ENCODE measurements at regions not wholly inside any gene's neighbourhood (a gene's known extent, or its start where the extent isn't known, plus 50 kb on each side); places are given as distances from the start of the nearest gene placed in this dataset.

DNA sequence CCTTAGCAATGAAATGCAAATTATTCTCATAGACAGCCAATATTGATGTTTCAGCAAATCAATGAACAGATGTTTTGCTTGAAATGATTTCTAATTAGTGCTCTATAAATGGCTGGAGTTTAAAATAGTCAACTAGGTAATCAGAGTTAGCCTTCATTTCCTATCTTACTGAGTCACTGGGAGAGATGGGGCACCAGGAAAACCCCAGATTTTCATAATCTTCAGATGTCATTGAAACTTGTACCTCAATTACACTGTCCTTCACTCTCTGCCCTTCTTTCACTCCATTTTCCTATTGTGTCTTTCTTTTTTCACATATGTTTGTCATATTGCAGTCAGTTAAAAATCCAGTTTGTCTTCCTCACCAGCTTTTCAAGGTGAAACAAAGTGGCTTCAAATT lies 92.7 kb downstream of the C12orf75 start:
- no peak overlapping the region for H3K4me3 Mint-ChIP-seq
- H3K27ac Mint-ChIP-seq = no peak overlapping the region
- no peak for DNase-seq
- no peak for ATAC-seq (ENCODE audit: low read depth)
- peaks cover 12% of the 10 kb centered on the region for H3K27me3 Mint-ChIP-seq
- H3K4me1 Mint-ChIP-seq = peaks cover 5% of the 10 kb centered on the region
- no peaks in the 10 kb centered on the region for H3K36me3 Mint-ChIP-seq
- POLR2A ChIA-PET = no interaction called here
- H3K9me3 Mint-ChIP-seq = no peaks in the 10 kb centered on the region

DNA sequence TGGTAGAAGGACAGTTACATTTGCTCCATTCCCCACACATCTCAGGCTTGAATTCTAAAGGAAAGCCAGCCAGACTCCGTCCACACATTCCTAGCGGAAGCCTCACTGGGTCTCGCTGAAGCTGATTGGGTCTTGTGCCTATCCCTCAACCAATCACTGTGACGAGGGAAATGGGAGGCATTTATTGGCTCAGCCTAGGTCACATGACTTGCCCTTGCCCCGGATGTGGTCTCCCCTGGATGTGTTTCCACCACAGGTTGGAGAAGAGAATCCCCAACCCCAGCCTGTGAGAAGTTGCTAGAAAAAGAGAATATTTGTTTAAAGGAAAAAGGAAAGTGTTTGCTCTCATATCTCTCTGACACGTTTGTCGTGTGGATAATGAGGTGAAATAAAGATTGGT lies 93.4 kb downstream of the C12orf75 start:
- DNase-seq = no peak
- H3K36me3 Mint-ChIP-seq = no peaks in the 10 kb centered on the region

DNA sequence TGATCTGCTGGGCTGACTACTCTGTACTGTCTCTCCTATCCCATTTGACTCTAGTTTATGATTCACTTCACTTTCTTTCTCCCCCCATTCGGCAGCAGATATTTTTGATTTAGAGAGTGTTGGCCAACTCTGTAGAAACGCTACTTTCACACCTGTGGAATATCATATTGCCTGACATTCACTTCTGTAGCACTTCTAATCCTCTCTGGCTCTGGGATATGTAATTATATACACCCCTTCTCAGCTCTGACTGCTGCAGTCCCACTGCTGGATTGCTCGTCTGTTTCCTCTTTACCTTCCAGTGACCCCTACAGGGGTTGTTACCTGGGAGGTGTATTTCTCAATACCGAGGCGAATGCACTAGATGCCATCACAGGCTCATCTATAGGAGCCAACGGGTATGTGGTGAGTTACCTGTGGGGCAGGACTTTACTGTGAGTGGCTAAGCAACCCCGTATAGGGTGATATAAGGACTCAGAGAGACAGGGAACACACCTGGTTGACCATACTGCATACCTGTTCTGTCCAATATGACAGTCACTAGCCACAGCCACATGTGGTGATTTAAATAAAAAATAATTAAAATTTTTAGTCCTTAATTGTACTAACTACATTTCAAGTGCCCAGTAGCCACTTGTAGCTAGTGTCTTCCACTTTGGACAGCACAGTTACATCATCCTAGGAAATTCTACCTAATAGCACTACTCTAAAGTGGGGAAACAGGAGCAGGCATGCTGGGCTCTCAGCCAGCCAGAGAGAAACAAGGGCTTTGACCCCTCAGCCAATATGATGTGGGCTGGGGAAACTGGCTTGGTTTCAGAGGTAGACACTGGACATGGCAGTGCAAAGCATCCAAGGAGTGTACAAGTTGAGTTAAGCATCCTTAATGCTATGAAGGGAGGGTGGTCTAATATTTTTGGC lies 95.0 kb downstream of the C12orf75 start:
- H3K9me3 Mint-ChIP-seq = no peaks in the 10 kb centered on the region
- POLR2A ChIA-PET = no interaction called here
- ATAC-seq (ENCODE audit: low read depth) = no peak
- H3K4me3 Mint-ChIP-seq = no peak overlapping the region
- H3K27me3 Mint-ChIP-seq = peaks cover 10% of the 10 kb centered on the region
- DNase-seq = no peak
- no peaks in the 10 kb centered on the region for H3K36me3 Mint-ChIP-seq
- H3K27ac Mint-ChIP-seq = no peak overlapping the region
- H3K4me1 Mint-ChIP-seq = peaks cover 5% of the 10 kb centered on the region

More for the DNA sequence above, 93.4 kb downstream of the C12orf75 start:
- H3K27ac Mint-ChIP-seq = no peak overlapping the region
- H3K4me3 Mint-ChIP-seq = no peak overlapping the region
- no peak for ATAC-seq (ENCODE audit: low read depth)
- H3K4me1 Mint-ChIP-seq = peaks cover 5% of the 10 kb centered on the region
- H3K27me3 Mint-ChIP-seq = peaks cover 10% of the 10 kb centered on the region
- no peaks in the 10 kb centered on the region for H3K9me3 Mint-ChIP-seq
- POLR2A ChIA-PET = no interaction called here

DNA sequence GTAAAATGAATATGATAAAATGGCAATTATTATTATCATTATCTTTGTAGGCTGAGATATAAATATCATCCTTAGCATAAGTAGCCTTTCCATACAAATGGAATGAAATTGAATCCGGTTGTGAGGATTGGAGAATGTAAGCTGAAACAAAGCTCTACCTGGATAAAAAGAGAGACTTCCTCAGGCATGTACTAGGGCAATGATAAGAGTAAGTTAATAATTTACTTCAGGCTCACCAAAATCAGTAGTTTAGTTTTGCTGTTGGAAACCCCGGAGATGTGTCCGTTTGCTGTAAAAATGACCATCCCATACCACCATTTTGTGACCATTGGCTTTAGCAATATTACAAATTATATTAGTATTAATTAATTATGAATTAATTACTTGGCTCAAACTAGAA lies 96.3 kb downstream of the C12orf75 start:
- Mint-ChIP-seq H3K9me3 (no peaks in the 10 kb centered on the region), H3K4me3 (no peak overlapping the region), H3K27ac (no peak overlapping the region), H3K4me1 (peaks cover 5% of the 10 kb centered on the region), H3K36me3 (no peaks in the 10 kb centered on the region), H3K27me3 (peaks cover 10% of the 10 kb centered on the region)
- POLR2A ChIA-PET = no interaction called here
- ATAC-seq (ENCODE audit: low read depth) (no peak), DNase-seq (no peak)

DNA sequence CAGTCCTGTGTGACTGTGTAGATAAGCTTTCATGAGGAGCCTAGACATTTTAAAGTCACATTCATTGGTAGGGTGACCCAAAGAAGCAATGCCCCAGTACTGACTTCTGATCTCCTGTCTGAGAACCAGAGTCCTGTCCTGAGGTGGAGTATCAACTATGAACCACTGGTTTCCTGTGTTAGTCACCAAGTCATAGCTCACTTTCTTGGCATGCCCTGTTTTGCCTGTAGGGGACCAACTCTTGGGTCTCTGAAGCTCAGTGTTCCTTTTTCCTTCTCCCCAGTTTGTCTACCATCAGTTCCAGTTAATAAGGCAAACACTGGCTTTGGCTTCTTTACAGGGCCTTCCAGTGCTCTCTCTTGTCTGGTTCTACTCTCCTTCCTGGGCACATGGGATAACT lies 97.4 kb downstream of the C12orf75 start:
- peak; percentile 54 for ATAC-seq (ENCODE audit: low read depth)
- H3K27me3 Mint-ChIP-seq = peaks cover 10% of the 10 kb centered on the region
- no peaks in the 10 kb centered on the region for H3K9me3 Mint-ChIP-seq
- H3K27ac Mint-ChIP-seq = no peak overlapping the region
- H3K4me3 Mint-ChIP-seq = no peak overlapping the region
- H3K36me3 Mint-ChIP-seq = no peaks in the 10 kb centered on the region
- DNase-seq = no peak
- peaks cover 5% of the 10 kb centered on the region for H3K4me1 Mint-ChIP-seq
- POLR2A ChIA-PET = no interaction called here

DNA sequence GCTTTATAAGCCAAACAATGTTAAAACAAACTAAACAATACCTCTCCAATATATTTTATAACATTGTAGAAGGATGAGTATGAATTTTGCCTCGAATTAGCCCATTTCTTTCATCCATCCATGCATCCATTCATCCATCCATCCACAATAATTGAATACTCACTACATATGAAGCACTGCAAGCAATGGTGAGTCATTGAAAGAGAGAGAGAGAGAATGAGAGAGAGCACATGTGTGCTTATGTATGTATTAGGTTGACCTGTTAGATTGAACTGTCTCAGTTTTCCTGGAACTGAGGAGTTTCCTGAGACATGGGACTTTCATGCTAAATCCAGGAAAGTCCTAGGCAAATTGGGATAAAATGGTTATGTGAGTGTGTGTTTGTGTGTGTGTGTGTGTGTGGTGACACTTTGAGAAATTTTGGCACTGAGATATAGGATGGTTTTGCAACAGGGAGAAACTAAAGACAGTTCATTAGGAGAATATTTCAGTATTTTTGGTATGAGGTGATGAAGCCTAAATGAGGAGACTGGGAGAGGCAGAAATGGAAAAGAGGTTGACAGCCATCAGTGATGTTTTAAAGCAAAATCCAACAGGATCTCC lies 98.4 kb downstream of the C12orf75 start:
- H3K36me3 Mint-ChIP-seq = no peaks in the 10 kb centered on the region
- no peak overlapping the region for H3K27ac Mint-ChIP-seq
- peaks cover 10% of the 10 kb centered on the region for H3K27me3 Mint-ChIP-seq
- no peak overlapping the region for H3K4me3 Mint-ChIP-seq
- H3K9me3 Mint-ChIP-seq = no peaks in the 10 kb centered on the region
- POLR2A ChIA-PET = no interaction called here
- DNase-seq (no peak), ATAC-seq (ENCODE audit: low read depth) (no peak)
- peaks cover 3% of the 10 kb centered on the region for H3K4me1 Mint-ChIP-seq

DNA sequence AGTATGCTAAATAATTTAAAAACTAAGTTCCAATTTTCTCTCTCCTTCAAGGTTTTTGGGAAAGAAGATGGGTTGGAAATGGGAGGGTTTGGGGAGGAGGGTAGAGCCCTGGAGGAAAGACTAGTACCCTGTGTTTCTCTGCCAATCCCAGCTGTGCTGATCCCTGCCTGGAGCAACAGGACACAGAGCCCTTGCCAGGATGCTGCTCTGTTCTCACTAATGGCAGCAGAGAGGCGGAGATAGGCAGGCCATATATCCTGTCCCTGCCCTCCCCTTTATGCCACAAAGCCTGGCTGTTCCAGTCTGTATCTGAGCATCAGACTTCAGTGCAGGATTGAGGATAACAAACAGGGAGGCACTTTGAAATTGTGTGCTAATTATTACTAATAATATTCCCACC lies 99.0 kb downstream of the C12orf75 start:
- no peak overlapping the region for H3K4me3 Mint-ChIP-seq
- no peak overlapping the region for H3K27ac Mint-ChIP-seq
- POLR2A ChIA-PET = no interaction called here
- H3K9me3 Mint-ChIP-seq = no peaks in the 10 kb centered on the region
- no peaks in the 10 kb centered on the region for H3K36me3 Mint-ChIP-seq
- peaks cover 10% of the 10 kb centered on the region for H3K27me3 Mint-ChIP-seq
- ATAC-seq (ENCODE audit: low read depth) = no peak
- DNase-seq = no peak
- H3K4me1 Mint-ChIP-seq = no peaks in the 10 kb centered on the region

DNA sequence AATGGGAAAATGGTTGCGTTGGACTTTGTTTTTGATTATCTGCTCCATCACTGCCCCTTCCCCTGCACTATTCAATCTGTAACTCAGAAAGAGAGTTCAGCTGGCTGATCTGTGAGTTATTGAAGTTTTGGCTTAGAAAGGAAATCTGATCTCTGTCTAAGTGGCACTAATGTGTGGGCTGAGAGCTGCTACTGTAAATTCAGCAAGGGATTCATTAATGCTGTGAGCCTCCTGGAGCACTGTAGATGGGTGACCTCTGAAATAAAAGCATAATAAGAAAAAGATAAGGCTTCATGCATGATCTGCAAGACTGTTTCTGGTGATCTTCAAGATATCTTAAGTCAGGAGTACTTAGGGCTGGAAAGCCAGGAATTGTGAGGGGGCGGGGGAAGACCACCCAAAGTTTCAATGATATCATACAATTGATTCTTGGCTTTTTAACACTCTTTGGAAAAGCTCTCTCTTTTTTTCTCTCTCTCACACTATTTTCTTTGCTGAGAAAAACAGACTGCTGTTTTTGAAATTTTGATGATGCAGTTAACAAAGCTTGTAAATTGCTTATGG lies 101.1 kb downstream of the C12orf75 start:
- Mint-ChIP-seq H3K27ac (no peak overlapping the region), H3K36me3 (no peaks in the 10 kb centered on the region), H3K27me3 (peaks cover 14% of the 10 kb centered on the region), H3K4me3 (no peak overlapping the region), H3K9me3 (no peaks in the 10 kb centered on the region), H3K4me1 (no peaks in the 10 kb centered on the region)
- ATAC-seq (ENCODE audit: low read depth) (no peak), DNase-seq (no peak)
- POLR2A ChIA-PET = no interaction called here

DNA sequence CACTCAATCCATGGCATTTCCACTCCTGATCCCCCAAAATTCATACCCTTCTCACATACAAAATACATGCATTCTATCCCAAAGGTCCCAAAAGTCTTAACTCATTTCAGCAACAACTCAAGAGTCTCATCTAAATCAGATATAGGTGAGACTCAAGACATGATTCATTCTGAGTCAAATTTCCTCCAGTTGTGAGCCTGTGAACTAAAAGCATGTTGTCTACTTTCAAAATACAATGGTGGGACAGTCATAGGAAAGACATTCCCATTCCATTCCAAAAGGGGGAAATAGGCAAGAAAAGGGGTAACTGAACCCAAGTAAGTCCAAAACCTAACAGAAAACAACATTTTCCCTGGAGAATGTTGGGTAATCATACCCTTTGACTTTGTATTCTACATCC lies 103.3 kb downstream of the C12orf75 start:
- Mint-ChIP-seq H3K4me3 (no peak overlapping the region), H3K36me3 (no peaks in the 10 kb centered on the region), H3K27ac (no peak overlapping the region), H3K4me1 (no peaks in the 10 kb centered on the region), H3K9me3 (peaks cover 1% of the 10 kb centered on the region), H3K27me3 (peaks cover 17% of the 10 kb centered on the region)
- ATAC-seq (ENCODE audit: low read depth) = no peak
- no peak for DNase-seq
- POLR2A ChIA-PET = no interaction called here

DNA sequence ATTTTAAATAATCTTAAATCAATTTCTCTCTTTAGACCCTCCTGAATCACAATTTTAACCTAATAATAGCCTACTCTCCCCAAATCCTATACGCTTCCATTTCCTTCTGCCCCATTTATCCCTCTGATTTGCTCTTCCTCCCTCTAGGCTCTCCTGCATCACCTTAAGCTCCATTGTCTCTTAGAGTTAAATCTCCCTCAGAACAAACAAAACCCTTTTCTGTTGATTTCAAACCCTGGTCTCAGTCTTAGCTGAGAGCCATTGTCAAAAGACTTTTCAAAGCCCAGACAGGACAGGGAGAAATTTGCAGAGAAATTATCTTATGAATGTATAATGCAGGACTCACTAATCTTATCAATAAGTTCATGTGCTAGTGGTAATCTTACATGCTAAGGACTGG lies 106.1 kb downstream of the C12orf75 start:
- H3K27ac Mint-ChIP-seq = no peak overlapping the region
- no peaks in the 10 kb centered on the region for H3K4me1 Mint-ChIP-seq
- POLR2A ChIA-PET = no interaction called here
- peaks cover 6% of the 10 kb centered on the region for H3K9me3 Mint-ChIP-seq
- no peak overlapping the region for H3K4me3 Mint-ChIP-seq
- ATAC-seq (ENCODE audit: low read depth) (no peak), DNase-seq (no peak)
- no peaks in the 10 kb centered on the region for H3K36me3 Mint-ChIP-seq
- H3K27me3 Mint-ChIP-seq = peaks cover 25% of the 10 kb centered on the region

DNA sequence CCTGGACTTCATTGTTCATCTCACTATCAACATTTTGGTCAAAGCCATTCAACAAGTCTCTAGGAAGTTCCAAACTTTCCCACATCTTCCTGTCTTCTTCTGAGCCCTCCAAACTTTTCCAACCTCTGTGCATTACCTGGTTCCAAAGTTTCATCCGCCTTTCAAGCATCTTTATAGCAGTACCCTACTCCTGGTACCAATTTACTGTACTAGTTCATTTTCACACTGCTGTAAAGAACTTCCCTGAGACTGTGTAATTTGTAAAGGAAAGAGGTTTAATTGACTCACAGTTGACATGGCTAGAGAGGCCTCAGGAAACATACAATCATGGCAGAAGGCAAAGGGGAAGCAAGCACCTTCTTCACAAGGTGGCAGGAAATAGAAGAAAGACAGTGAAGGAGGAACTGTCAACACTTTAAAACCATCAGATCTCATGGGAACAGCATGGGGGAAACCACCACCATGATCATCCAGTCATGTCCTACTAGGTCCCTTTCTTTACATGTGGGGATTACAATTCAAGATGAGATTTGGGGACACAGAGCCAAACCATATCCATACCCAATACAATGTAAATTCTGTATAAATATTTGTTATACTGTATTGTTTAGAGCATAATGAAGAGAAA lies 109.7 kb downstream of the C12orf75 start:
- Mint-ChIP-seq H3K27ac (no peak overlapping the region), H3K36me3 (no peaks in the 10 kb centered on the region), H3K27me3 (peaks cover 47% of the 10 kb centered on the region), H3K9me3 (peaks cover 6% of the 10 kb centered on the region), H3K4me3 (no peak overlapping the region), H3K4me1 (no peaks in the 10 kb centered on the region)
- POLR2A ChIA-PET = no interaction called here
- ATAC-seq (ENCODE audit: low read depth) = no peak
- no peak for DNase-seq

DNA sequence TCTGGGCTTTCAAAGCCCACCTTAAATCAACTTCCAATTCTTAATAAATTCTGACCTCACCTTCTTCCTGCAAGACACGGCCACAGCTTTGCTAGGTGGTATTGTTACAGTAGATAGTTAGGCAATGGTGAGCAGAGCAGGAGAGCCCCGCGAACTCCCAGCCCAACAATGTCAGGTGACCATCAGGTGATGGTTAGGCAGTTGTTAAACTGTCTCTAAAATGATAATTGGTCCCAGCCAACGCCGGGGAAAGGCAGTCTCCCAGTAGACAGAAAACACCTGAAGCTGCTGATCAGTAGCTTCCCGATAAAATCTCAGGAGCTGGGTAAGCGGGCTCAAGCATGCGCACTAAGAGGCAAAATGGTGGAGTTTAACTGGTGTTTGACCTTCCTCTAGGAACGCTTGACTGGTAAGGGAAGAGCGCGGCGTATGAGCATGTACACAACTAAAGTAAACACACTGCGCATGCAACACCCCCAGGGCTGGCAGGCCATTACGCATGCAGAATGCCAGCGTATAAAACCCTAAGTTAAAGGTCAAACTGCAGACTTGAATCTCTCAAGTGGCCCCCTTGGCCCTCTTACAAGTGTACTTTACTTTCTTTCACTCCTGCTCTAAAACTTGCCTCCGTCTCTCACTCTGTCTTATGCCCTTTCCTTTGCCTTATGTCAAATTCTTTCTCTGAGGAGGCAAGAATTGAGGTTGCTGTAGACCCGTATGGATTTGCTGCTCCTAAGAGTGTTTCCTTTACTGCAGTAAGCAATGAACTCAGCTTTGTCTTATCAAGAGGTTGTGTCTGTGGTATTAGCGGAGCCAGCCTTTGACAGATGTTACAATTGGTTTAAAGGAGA lies 113.5 kb downstream of the C12orf75 start:
- POLR2A ChIA-PET = no interaction called here
- Mint-ChIP-seq H3K36me3 (no peaks in the 10 kb centered on the region), H3K4me3 (no peak overlapping the region), H3K27ac (no peak overlapping the region), H3K9me3 (peaks cover 5% of the 10 kb centered on the region), H3K27me3 (peaks cover 36% of the 10 kb centered on the region), H3K4me1 (no peaks in the 10 kb centered on the region)
- DNase-seq = no peak
- ATAC-seq (ENCODE audit: low read depth) = no peak

DNA sequence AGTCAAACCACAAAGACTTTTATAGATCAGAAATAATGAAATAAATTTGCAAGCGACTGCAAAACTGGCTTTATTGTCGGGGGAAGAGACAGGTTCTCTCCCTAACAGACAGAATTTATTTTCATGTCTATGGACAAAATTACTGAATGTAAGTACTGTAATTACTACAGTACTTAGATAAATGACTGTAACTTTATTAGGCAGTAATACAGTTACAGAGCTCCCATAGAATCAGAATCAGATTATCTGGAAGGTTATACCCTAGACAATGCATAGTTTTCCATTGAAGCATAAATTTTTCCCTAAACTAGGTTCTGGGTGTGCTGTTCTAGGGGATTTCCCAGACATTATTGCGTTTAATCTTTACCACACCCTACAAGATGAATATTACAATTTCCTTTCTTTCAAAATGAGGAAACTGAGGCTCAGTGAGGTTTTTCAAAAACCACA lies 114.2 kb downstream of the C12orf75 start:
- no peak for DNase-seq
- Mint-ChIP-seq H3K4me1 (no peaks in the 10 kb centered on the region), H3K4me3 (no peak overlapping the region), H3K27ac (no peak overlapping the region), H3K9me3 (peaks cover 5% of the 10 kb centered on the region), H3K36me3 (no peaks in the 10 kb centered on the region), H3K27me3 (peaks cover 36% of the 10 kb centered on the region)
- POLR2A ChIA-PET = no interaction called here
- ATAC-seq (ENCODE audit: low read depth) = no peak
